ENCODE measurements at regions not wholly inside any gene's neighbourhood (a gene's known extent, or its start where the extent isn't known, plus 50 kb on each side); places are given as distances from the start of the nearest gene placed in this dataset.

DNA sequence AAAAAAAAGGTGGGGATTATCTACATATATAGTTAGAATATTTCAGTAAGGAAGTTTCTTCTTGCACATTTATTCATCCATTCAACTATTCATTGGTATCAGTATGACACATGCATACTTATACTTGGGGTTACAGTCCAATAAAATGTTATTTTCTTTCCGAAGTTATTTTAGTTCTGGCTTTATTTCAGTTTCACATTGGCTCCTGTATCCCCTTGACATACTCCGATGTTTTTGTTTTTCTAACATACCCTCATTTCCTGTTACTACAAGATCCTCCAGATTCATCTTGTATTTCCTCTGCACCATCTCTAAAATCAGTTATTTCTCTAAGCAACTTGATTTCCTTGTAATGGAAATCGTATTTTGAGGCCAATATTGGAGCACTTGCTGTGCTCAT is 435.5 kb upstream of the MON1B start:
- CTCF ChIA-PET: no interaction called here
- no peak for DNase-seq
- no peak overlapping the region for H3K27ac ChIP-seq (ENCODE audit: insufficient read depth in 1 of 2, low read depth in 1 of 2, low read length in 2 of 2, poor library complexity in 1 of 2, severe bottlenecking in 2 of 2)
- POLR2A ChIA-PET: no interaction called here
- peaks cover 0 to 1% (median 0%) of the 10 kb centered on the region in 5 experiments for H3K9me3 ChIP-seq (ENCODE audit: control extremely low read depth in 1 of 5, control insufficient read depth in 4 of 5, insufficient read depth in 2 of 5, low read depth in 1 of 5, low read length in 4 of 5)
- 93% methylated on average over 3 of the region's 3 CpGs for WGBS (ENCODE audit: insufficient coverage)
- no peaks in the 10 kb centered on the region for H3K27me3 ChIP-seq (replicated peaks in 2 of 5; ENCODE audit: control insufficient read depth in 4 of 5, insufficient read depth in 5 of 5, low read length in 4 of 5)
- H3K36me3 ChIP-seq (ENCODE audit: control insufficient read depth in 4 of 4, insufficient read depth in 4 of 4, low read length in 3 of 4): no peaks in the 10 kb centered on the region
- no peak overlapping the region for H3K4me3 ChIP-seq (ENCODE audit: control insufficient read depth in 1 of 7, extremely low read depth in 1 of 7, insufficient read depth in 4 of 7, low read depth in 2 of 7, low read length in 6 of 7)
- no peaks in the 10 kb centered on the region for H3K4me1 ChIP-seq (ENCODE audit: control extremely low read depth in 1 of 4, control insufficient read depth in 4 of 4, insufficient read depth in 4 of 4, low read length in 3 of 4)

DNA sequence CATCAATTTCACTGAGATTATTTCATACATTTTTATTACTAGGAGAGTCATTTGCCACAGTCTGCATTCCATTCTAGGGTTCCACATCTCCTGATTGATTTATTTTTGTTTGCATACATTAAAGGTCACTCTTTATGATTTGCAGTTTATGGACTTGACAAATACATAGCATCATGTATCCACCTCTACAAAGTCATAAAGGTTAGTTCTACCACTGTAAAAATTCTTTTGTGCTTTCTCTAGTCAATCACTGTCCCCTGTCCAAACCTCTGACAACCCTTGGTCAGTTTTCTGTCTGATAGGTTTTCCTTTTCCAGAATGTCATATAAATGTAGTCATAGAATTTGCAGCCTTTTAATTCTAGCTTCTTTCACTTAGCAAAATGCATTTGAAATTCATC is 434.6 kb upstream of the MON1B start:
- ChIA-PET CTCF (no interaction called here), POLR2A (no interaction called here)
- H3K9me3 ChIP-seq (ENCODE audit: control extremely low read depth in 1 of 5, control insufficient read depth in 4 of 5, insufficient read depth in 2 of 5, low read depth in 1 of 5, low read length in 4 of 5): peaks cover 0 to 1% (median 0%) of the 10 kb centered on the region in 5 experiments
- no peaks in the 10 kb centered on the region for H3K4me1 ChIP-seq (ENCODE audit: control extremely low read depth in 1 of 4, control insufficient read depth in 4 of 4, insufficient read depth in 4 of 4, low read length in 3 of 4)
- no peak for DNase-seq
- no peak overlapping the region for H3K27ac ChIP-seq (ENCODE audit: insufficient read depth in 1 of 2, low read depth in 1 of 2, low read length in 2 of 2, poor library complexity in 1 of 2, severe bottlenecking in 2 of 2)
- no peaks in the 10 kb centered on the region for H3K27me3 ChIP-seq (replicated peaks in 2 of 5; ENCODE audit: control insufficient read depth in 4 of 5, insufficient read depth in 5 of 5, low read length in 4 of 5)
- no peak overlapping the region for H3K4me3 ChIP-seq (ENCODE audit: control insufficient read depth in 1 of 7, extremely low read depth in 1 of 7, insufficient read depth in 4 of 7, low read depth in 2 of 7, low read length in 6 of 7)
- H3K36me3 ChIP-seq (ENCODE audit: control insufficient read depth in 4 of 4, insufficient read depth in 4 of 4, low read length in 3 of 4): no peaks in the 10 kb centered on the region

DNA sequence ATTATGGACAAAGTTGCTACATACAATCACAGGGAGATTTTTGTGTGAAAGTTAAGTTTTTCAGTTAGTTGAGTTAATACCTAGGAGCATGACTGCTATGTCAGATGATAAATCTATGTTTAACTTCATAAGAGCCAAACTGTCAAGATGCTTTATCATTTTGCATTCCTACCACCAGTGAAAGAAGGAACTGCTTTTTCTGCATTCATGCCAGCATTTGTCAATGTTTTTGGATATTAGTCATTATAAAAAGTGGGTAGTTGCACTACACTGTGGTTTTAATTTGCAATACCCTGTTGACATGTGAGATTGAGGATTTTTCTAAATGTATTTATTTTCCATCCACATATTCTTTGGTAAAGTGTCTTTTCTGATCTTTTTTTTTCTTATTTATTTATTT is 434.0 kb upstream of the MON1B start:
- Histone ChIP-seq H3K36me3 (ENCODE audit: control insufficient read depth in 4 of 4, insufficient read depth in 4 of 4, low read length in 3 of 4) (no peaks in the 10 kb centered on the region), H3K27ac (ENCODE audit: insufficient read depth in 1 of 2, low read depth in 1 of 2, low read length in 2 of 2, poor library complexity in 1 of 2, severe bottlenecking in 2 of 2) (no peak overlapping the region), H3K9me3 (ENCODE audit: control extremely low read depth in 1 of 5, control insufficient read depth in 4 of 5, insufficient read depth in 2 of 5, low read depth in 1 of 5, low read length in 4 of 5) (peaks cover 0 to 1% (median 0%) of the 10 kb centered on the region in 5 experiments), H3K27me3 (replicated peaks in 2 of 5; ENCODE audit: control insufficient read depth in 4 of 5, insufficient read depth in 5 of 5, low read length in 4 of 5) (no peaks in the 10 kb centered on the region), H3K4me3 (ENCODE audit: control insufficient read depth in 1 of 7, extremely low read depth in 1 of 7, insufficient read depth in 4 of 7, low read depth in 2 of 7, low read length in 6 of 7) (no peak overlapping the region), H3K4me1 (ENCODE audit: control extremely low read depth in 1 of 4, control insufficient read depth in 4 of 4, insufficient read depth in 4 of 4, low read length in 3 of 4) (no peaks in the 10 kb centered on the region)
- DNase-seq: no peak
- ChIA-PET CTCF (no interaction called here), POLR2A (no interaction called here)

DNA sequence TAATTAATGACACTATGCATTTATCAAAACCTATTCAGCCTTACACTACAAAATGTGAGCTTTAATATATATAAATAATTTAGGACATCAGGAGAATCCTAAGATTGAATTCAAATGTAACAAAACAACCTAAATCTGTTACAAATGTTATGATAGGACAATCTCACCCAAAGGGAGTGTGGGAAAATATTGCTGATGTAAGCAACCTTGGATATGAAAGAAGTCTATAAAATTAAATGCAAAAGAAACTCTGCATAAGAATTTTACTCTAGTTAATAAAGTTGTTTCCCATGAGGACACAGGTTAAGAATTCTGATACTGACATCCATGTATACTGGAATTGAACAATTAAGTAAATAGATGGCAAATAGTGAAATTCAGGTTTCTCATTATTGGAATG is 424.5 kb upstream of the MON1B start:
- Histone ChIP-seq H3K36me3 (ENCODE audit: control insufficient read depth in 4 of 4, insufficient read depth in 4 of 4, low read length in 3 of 4) (no peaks in the 10 kb centered on the region), H3K27ac (ENCODE audit: insufficient read depth in 1 of 2, low read depth in 1 of 2, low read length in 2 of 2, poor library complexity in 1 of 2, severe bottlenecking in 2 of 2) (no peak overlapping the region), H3K9me3 (ENCODE audit: control extremely low read depth in 1 of 5, control insufficient read depth in 4 of 5, insufficient read depth in 2 of 5, low read depth in 1 of 5, low read length in 4 of 5) (peaks cover 0 to 5% (median 4%) of the 10 kb centered on the region in 5 experiments), H3K4me1 (ENCODE audit: control extremely low read depth in 1 of 4, control insufficient read depth in 4 of 4, insufficient read depth in 4 of 4, low read length in 3 of 4) (no peaks in the 10 kb centered on the region), H3K4me3 (ENCODE audit: control insufficient read depth in 1 of 7, extremely low read depth in 1 of 7, insufficient read depth in 4 of 7, low read depth in 2 of 7, low read length in 6 of 7) (no peak overlapping the region), H3K27me3 (replicated peaks in 2 of 5; ENCODE audit: control insufficient read depth in 4 of 5, insufficient read depth in 5 of 5, low read length in 4 of 5) (no peaks in the 10 kb centered on the region)
- POLR2A ChIA-PET: no interaction called here
- no peak for DNase-seq
- CTCF ChIA-PET: no interaction called here

DNA sequence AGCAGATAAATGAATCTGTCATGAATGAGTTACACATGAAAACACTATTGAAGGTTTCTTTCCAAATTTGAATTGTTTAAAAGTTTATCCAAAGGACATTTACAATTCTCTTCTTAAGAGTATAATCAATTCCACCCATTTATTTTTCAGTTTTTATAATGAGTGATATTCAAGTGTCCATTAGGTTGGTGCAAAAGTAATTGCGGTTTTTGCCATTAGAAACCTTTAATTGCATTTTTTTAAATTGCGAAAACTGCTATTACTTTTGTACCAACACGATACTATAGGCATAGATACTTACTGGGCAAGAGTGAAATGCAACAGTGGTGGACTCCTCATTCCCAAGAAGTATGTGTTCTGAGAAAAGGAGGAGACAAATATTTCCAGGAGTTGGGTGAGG is 422.7 kb upstream of the MON1B start:
- POLR2A ChIA-PET: no interaction called here
- Histone ChIP-seq H3K4me1 (ENCODE audit: control extremely low read depth in 1 of 4, control insufficient read depth in 4 of 4, insufficient read depth in 4 of 4, low read length in 3 of 4) (no peaks in the 10 kb centered on the region), H3K27me3 (replicated peaks in 2 of 5; ENCODE audit: control insufficient read depth in 4 of 5, insufficient read depth in 5 of 5, low read length in 4 of 5) (no peaks in the 10 kb centered on the region), H3K4me3 (ENCODE audit: control insufficient read depth in 1 of 7, extremely low read depth in 1 of 7, insufficient read depth in 4 of 7, low read depth in 2 of 7, low read length in 6 of 7) (no peak overlapping the region), H3K27ac (ENCODE audit: insufficient read depth in 1 of 2, low read depth in 1 of 2, low read length in 2 of 2, poor library complexity in 1 of 2, severe bottlenecking in 2 of 2) (no peak overlapping the region), H3K9me3 (ENCODE audit: control extremely low read depth in 1 of 5, control insufficient read depth in 4 of 5, insufficient read depth in 2 of 5, low read depth in 1 of 5, low read length in 4 of 5) (peaks cover 0 to 2% (median 0%) of the 10 kb centered on the region in 5 experiments), H3K36me3 (ENCODE audit: control insufficient read depth in 4 of 4, insufficient read depth in 4 of 4, low read length in 3 of 4) (no peaks in the 10 kb centered on the region)
- DNase-seq: no peak
- CTCF ChIA-PET: no interaction called here
- WGBS (ENCODE audit: insufficient coverage): 100% methylated on average over 1 of the region's 3 CpGs

DNA sequence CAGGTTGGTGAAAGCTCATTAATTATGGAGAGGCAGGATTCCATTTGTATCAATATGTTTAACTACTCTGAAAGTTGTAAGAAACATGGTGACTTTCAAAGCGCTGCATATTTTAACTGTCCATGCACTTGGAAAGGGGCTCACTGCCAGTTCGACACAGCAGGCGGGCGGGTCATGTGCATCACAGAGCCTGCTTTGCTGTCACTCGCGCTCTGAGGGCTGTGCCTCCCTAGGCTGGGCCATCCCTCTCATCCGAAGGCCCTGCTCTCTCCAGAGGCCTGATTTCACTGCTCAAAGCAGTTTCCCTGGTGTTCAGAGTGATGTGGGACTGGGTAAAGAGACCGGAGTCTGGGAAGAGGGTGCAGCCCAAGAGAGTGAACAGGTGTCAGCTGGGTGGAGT is 422.0 kb upstream of the MON1B start:
- Histone ChIP-seq H3K4me1 (ENCODE audit: control extremely low read depth in 1 of 4, control insufficient read depth in 4 of 4, insufficient read depth in 4 of 4, low read length in 3 of 4) (no peaks in the 10 kb centered on the region), H3K4me3 (ENCODE audit: control insufficient read depth in 1 of 7, extremely low read depth in 1 of 7, insufficient read depth in 4 of 7, low read depth in 2 of 7, low read length in 6 of 7) (no peak overlapping the region), H3K9me3 (ENCODE audit: control extremely low read depth in 1 of 5, control insufficient read depth in 4 of 5, insufficient read depth in 2 of 5, low read depth in 1 of 5, low read length in 4 of 5) (no peaks in the 10 kb centered on the region), H3K36me3 (ENCODE audit: control insufficient read depth in 4 of 4, insufficient read depth in 4 of 4, low read length in 3 of 4) (no peaks in the 10 kb centered on the region), H3K27ac (ENCODE audit: insufficient read depth in 1 of 2, low read depth in 1 of 2, low read length in 2 of 2, poor library complexity in 1 of 2, severe bottlenecking in 2 of 2) (no peak overlapping the region), H3K27me3 (replicated peaks in 2 of 5; ENCODE audit: control insufficient read depth in 4 of 5, insufficient read depth in 5 of 5, low read length in 4 of 5) (no peaks in the 10 kb centered on the region)
- no peak for DNase-seq
- CTCF ChIA-PET: no interaction called here
- POLR2A ChIA-PET: no interaction called here
- WGBS (ENCODE audit: insufficient coverage): 95% methylated on average over 8 of the region's 8 CpGs

DNA sequence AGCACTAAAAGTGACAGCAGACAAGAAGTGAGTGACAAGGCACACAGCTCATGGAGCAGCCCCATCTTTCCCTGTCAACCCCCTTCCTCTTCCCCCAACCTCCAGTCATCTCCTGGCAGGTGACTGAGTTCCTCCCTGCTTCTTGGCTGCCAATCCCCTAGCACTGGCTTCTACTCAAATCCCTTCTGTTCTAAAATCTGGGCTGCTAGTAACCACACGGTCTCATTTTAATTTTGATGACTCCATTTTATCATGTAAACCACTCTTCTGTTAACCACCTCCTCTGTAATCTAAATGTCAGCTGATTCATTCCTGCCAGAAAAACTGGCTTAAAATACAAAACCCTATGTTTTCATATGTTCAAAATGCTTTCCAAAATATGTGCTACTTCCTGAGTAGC is 419.8 kb upstream of the MON1B start:
- DNase-seq: no peak
- CTCF ChIA-PET: no interaction called here
- no peaks in the 10 kb centered on the region for H3K36me3 ChIP-seq (ENCODE audit: control insufficient read depth in 4 of 4, insufficient read depth in 4 of 4, low read length in 3 of 4)
- H3K9me3 ChIP-seq (ENCODE audit: control extremely low read depth in 1 of 5, control insufficient read depth in 4 of 5, insufficient read depth in 2 of 5, low read depth in 1 of 5, low read length in 4 of 5): no peaks in the 10 kb centered on the region
- no peaks in the 10 kb centered on the region for H3K4me1 ChIP-seq (ENCODE audit: control extremely low read depth in 1 of 4, control insufficient read depth in 4 of 4, insufficient read depth in 4 of 4, low read length in 3 of 4)
- WGBS (ENCODE audit: insufficient coverage): 82% methylated on average over 1 of the region's 1 CpG
- H3K27ac ChIP-seq (ENCODE audit: insufficient read depth in 1 of 2, low read depth in 1 of 2, low read length in 2 of 2, poor library complexity in 1 of 2, severe bottlenecking in 2 of 2): no peak overlapping the region
- no peak overlapping the region for H3K4me3 ChIP-seq (ENCODE audit: control insufficient read depth in 1 of 7, extremely low read depth in 1 of 7, insufficient read depth in 4 of 7, low read depth in 2 of 7, low read length in 6 of 7)
- POLR2A ChIA-PET: no interaction called here
- no peaks in the 10 kb centered on the region for H3K27me3 ChIP-seq (replicated peaks in 2 of 5; ENCODE audit: control insufficient read depth in 4 of 5, insufficient read depth in 5 of 5, low read length in 4 of 5)
